ENCODE measurements at regions not wholly inside any gene's neighbourhood (a gene's known extent, or its start where the extent isn't known, plus 50 kb on each side); places are given as distances from the start of the nearest gene placed in this dataset.

DNA sequence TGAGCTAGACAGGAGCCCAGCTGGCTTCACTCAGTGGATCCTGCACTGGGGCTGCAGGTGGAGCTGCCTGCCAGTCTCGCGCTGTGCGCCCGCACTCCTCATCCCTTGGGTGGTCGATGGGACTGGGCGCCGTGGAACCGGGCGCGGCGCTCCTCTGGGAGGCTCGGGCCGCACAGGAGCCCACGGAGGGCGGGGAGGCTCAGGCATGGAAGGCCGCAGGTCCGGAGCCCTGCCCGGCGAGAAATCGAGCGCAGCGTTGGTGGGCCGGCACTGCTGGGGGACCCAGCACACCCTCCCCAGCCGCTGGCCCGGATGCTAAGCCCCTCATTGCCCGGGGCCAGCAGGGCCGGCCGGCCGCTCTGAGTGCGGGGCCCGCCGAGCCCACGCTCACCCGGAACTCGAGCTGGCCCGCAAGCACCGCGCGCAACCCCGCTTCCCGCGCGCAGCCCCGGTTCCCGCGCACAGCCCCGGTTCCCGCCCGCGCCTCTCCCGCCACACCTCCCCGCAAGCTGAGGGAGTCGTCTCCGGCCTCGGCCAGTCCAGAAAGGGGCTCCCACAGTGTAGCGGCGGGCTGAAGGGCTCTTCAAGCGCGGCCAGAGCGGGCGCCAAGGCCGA, 1130.5 kb upstream of the FLRT2 start:
- no peak for DNase-seq (ENCODE audit: low read depth)
- H3K4me3 ChIP-seq (ENCODE audit: low read depth, low read length): no peak overlapping the region
- TF ChIP-seq POLR2A (IDR thresholded peaks at IDR 0.05; ENCODE audit: extremely low read depth, insufficient read length): no peak
- TF ChIP-seq, protein P1, sequence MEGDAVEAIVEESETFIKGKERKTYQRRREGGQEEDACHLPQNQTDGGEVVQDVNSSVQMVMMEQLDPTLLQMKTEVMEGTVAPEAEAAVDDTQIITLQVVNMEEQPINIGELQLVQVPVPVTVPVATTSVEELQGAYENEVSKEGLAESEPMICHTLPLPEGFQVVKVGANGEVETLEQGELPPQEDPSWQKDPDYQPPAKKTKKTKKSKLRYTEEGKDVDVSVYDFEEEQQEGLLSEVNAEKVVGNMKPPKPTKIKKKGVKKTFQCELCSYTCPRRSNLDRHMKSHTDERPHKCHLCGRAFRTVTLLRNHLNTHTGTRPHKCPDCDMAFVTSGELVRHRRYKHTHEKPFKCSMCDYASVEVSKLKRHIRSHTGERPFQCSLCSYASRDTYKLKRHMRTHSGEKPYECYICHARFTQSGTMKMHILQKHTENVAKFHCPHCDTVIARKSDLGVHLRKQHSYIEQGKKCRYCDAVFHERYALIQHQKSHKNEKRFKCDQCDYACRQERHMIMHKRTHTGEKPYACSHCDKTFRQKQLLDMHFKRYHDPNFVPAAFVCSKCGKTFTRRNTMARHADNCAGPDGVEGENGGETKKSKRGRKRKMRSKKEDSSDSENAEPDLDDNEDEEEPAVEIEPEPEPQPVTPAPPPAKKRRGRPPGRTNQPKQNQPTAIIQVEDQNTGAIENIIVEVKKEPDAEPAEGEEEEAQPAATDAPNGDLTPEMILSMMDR (IDR thresholded peaks at IDR 0.05; ENCODE audit: low read depth, low read length): no peak
- TF ChIP-seq MYC (IDR thresholded peaks at IDR 0.05; ENCODE audit: low read depth, low read length): no peak
- TF ChIP-seq, protein P2, sequence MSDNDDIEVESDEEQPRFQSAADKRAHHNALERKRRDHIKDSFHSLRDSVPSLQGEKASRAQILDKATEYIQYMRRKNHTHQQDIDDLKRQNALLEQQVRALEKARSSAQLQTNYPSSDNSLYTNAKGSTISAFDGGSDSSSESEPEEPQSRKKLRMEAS (IDR thresholded peaks at IDR 0.05; ENCODE audit: low read depth, low read length): no peak

DNA sequence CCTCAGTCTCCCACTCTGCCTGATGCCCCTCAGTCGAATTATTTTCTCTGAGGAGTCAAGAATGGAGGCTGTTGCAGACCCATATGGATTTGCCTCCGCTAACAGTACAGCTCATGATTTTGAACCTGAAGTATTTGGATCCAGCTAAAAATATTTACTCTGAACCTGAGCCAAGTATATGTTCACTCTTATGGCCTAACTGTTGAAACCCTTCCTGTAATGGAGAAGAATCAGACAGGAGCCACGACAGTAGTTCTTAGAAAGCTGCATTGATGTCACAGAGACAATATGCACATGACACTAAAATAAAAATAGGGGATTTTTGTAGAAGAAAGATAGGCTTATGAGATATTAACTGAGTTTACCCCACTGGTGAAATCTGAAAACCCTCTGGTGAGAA, 1128.3 kb upstream of the FLRT2 start:
- DNase-seq (ENCODE audit: low read depth): no peak
- TF ChIP-seq, protein P1 (IDR thresholded peaks at IDR 0.05; ENCODE audit: low read depth, low read length): no peak
- TF ChIP-seq MYC (IDR thresholded peaks at IDR 0.05; ENCODE audit: low read depth, low read length): no peak
- TF ChIP-seq POLR2A (IDR thresholded peaks at IDR 0.05; ENCODE audit: extremely low read depth, insufficient read length): no peak
- TF ChIP-seq, protein P2 (IDR thresholded peaks at IDR 0.05; ENCODE audit: low read depth, low read length): no peak
- no peak overlapping the region for H3K4me3 ChIP-seq (ENCODE audit: low read depth, low read length)

DNA sequence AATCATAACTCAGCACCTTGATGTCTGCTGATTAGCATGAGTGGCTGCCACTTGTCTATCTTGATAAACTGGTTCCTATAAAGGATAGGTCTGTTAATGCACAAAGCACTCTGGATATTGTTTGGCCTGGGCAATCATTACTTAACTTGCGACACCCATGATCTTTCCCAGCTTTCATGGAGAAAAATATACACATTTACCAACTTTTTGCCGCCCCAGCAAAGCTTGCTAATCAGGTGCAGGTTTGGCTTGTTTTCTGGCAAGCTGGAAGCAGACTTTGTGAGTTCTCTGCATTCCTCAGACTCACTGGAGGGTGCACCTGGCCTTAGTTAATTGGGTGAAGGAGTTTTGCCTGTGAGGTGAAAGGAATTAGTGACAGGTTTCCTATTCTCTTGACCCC, 1126.4 kb upstream of the FLRT2 start:
- DNase-seq (ENCODE audit: low read depth): no peak
- H3K4me3 ChIP-seq (ENCODE audit: low read depth, low read length): no peak overlapping the region
- TF ChIP-seq, protein P2 (IDR thresholded peaks at IDR 0.05; ENCODE audit: low read depth, low read length): no peak
- no peak for TF ChIP-seq MYC (IDR thresholded peaks at IDR 0.05; ENCODE audit: low read depth, low read length)
- TF ChIP-seq, protein P1 (IDR thresholded peaks at IDR 0.05; ENCODE audit: low read depth, low read length): no peak

DNA sequence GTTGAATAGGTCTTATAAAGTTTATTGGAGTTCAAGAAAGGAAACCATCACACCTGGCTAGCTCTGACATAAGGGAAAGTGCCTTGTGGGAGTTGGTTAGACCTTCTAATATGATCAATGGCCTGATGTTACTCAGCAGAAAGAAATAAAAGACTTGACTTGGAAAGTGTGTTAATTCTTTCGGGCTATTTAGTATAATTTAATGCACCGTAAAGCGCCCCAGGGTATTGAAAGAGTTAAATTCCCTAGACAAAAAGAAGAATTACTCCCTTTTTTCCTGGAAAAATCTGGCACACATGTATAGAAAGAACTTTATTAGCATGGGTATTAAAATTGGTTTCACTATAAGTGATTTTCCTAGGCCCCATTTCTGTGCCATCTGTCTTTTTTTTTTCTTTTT, 1125.7 kb upstream of the FLRT2 start:
- TF ChIP-seq, protein P1 (IDR thresholded peaks at IDR 0.05; ENCODE audit: low read depth, low read length): no peak
- TF ChIP-seq, protein P2 (IDR thresholded peaks at IDR 0.05; ENCODE audit: low read depth, low read length): no peak
- no peak for TF ChIP-seq POLR2A (IDR thresholded peaks at IDR 0.05; ENCODE audit: extremely low read depth, insufficient read length)
- TF ChIP-seq MYC (IDR thresholded peaks at IDR 0.05; ENCODE audit: low read depth, low read length): no peak
- no peak overlapping the region for H3K4me3 ChIP-seq (ENCODE audit: low read depth, low read length)
- DNase-seq (ENCODE audit: low read depth): no peak

DNA sequence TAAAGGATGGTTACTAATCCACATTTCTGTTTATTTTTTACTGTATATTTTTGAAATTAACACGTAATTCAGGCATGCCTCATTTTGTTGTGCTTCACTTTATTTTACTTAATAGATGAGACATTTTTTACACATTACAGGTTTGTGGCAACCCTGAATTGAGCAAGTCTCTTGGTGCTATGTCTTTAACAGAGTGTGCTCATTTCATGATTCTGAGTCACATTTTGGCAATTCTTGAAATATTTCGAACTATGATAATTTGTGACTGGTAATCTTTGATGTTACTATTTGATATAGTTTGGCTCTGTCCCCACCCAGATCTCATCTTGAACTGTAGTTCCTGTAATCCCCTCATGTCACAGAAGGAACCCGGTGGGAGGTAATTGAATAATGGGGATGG, 1120.5 kb upstream of the FLRT2 start:
- no peak for DNase-seq (ENCODE audit: low read depth)
- H3K4me3 ChIP-seq (ENCODE audit: low read depth, low read length): no peak overlapping the region
- TF ChIP-seq POLR2A (IDR thresholded peaks at IDR 0.05; ENCODE audit: extremely low read depth, insufficient read length) (no peak), MYC (IDR thresholded peaks at IDR 0.05; ENCODE audit: low read depth, low read length) (no peak)
- TF ChIP-seq, protein P2 (IDR thresholded peaks at IDR 0.05; ENCODE audit: low read depth, low read length): no peak
- TF ChIP-seq, protein P1 (IDR thresholded peaks at IDR 0.05; ENCODE audit: low read depth, low read length): no peak

All from NB4 (cell line).